Trophoblast cell (in vitro differentiated cells and primary cell): ENCODE measurements at regions not wholly inside any gene's neighbourhood (a gene's known extent, or its start where the extent isn't known, plus 50 kb on each side); places are given as distances from the start of the nearest gene placed in this dataset.

Experiments
- DNase-seq, 2 donors: peaks; one replicate each; pipeline ENCODE4 v3.0.0-alpha.2; 2016
- H2AFZ ChIP-seq: 2 replicates; pipeline ENCODE4 v1.6.1; 2013; ENCODE audit warnings: low read length, moderate library complexity, mild to moderate bottlenecking; ENCODE audit not compliant: insufficient read depth, poor library complexity
- H2AK5ac ChIP-seq: 2 replicates; pipeline ENCODE4 v1.6.1; 2013; ENCODE audit warnings: mild to moderate bottlenecking, low read length
- H2BK120ac ChIP-seq: 2 replicates; pipeline ENCODE4 v1.6.1; 2013; ENCODE audit warnings: low read length, mild to moderate bottlenecking, moderate library complexity; ENCODE audit not compliant: insufficient read depth, poor library complexity
- H2BK12ac ChIP-seq: 2 replicates; pipeline ENCODE4 v1.6.1; 2013; ENCODE audit warnings: mild to moderate bottlenecking, low read length, moderate library complexity
- H2BK5ac ChIP-seq: 2 replicates; pipeline ENCODE4 v1.6.1; 2013; ENCODE audit warnings: low read length, low read depth, moderate library complexity, mild to moderate bottlenecking; ENCODE audit not compliant: poor library complexity
- H3K14ac ChIP-seq: 2 replicates; pipeline ENCODE4 v1.6.1; 2013; ENCODE audit warnings: mild to moderate bottlenecking, low read length
- H3K18ac ChIP-seq: 2 replicates; pipeline ENCODE4 v1.6.1; 2013; ENCODE audit warnings: mild to moderate bottlenecking, low read length
- H3K23ac ChIP-seq: 2 replicates; pipeline ENCODE4 v1.6.1; 2013; ENCODE audit warnings: low read length
- H3K27ac ChIP-seq: 2 replicates; pipeline ENCODE4 v1.5.1; 2013; ENCODE audit warnings: low read depth, mild to moderate bottlenecking, inconsistent platforms, low read length, moderate library complexity
- H3K27me3 ChIP-seq: 2 replicates; pipeline ENCODE4 v1.6.1; 2013; ENCODE audit warnings: inconsistent platforms, mild to moderate bottlenecking, low read length, moderate library complexity; ENCODE audit not compliant: insufficient read depth
- H3K36me3 ChIP-seq, 2 experiments: 1 replicate in 1 of 2; 2 replicates in 1 of 2; pipeline ENCODE4 v1.6.1; 2013; ENCODE audit warnings: low read length in 2 of 2, mild to moderate bottlenecking in 2 of 2, moderate library complexity in 1 of 2; ENCODE audit not compliant: insufficient read depth in 2 of 2, control insufficient read depth in 1 of 2
- H3K4ac ChIP-seq: 2 replicates; pipeline ENCODE4 v1.6.1; 2013; ENCODE audit warnings: low read depth, mild to moderate bottlenecking, low read length, moderate library complexity
- H3K4me1 ChIP-seq, 2 experiments: 1 replicate in 1 of 2; 2 replicates in 1 of 2; pipeline ENCODE4 v1.6.1; 2013; ENCODE audit warnings: low read length in 2 of 2, mild to moderate bottlenecking in 2 of 2, moderate library complexity in 1 of 2; ENCODE audit not compliant: insufficient read depth in 2 of 2, control insufficient read depth in 1 of 2
- H3K4me2 ChIP-seq: 2 replicates; pipeline ENCODE4 v1.6.1; 2013; ENCODE audit warnings: inconsistent platforms, mild to moderate bottlenecking, low read length, moderate library complexity
- H3K4me3 ChIP-seq: 2 replicates; pipeline ENCODE4 v1.5.1; 2013; ENCODE audit warnings: mild to moderate bottlenecking, low read depth, low read length, inconsistent platforms
- H3K79me1 ChIP-seq: one replicate; pipeline ENCODE4 v1.6.1; 2013; ENCODE audit warnings: low read length
- H3K79me2 ChIP-seq: 2 replicates; pipeline ENCODE4 v1.6.1; 2013; ENCODE audit warnings: low read length, mild to moderate bottlenecking; ENCODE audit not compliant: control insufficient read depth, insufficient read depth, poor library complexity
- H3K9ac ChIP-seq: 2 replicates; pipeline ENCODE4 v1.6.1; 2013; ENCODE audit warnings: mild to moderate bottlenecking, low read length
- H3K9me3 ChIP-seq: 2 replicates; pipeline ENCODE4 v1.6.1; 2013; ENCODE audit warnings: low read depth, mild to moderate bottlenecking, control low read depth, inconsistent platforms, low read length; ENCODE audit not compliant: insufficient read depth
- H4K12ac ChIP-seq: 2 replicates; pipeline ENCODE4 v1.6.1; 2013; ENCODE audit warnings: low read depth, mild to moderate bottlenecking, low read length, moderate library complexity
- H4K8ac ChIP-seq: 2 replicates; pipeline ENCODE4 v1.6.1; 2013; ENCODE audit warnings: low read depth, mild to moderate bottlenecking, low read length, moderate library complexity
- H4K91ac ChIP-seq: one replicate; pipeline ENCODE4 v1.6.1; 2013; ENCODE audit warnings: low read depth, mild to moderate bottlenecking, low read length, moderate library complexity
- WGBS: extraction: QIAGEN DNeasy Blood & Tissue Kit; methylation state at CpG from one replicate; pipeline ENCODE4 v1.1.7; 2013; ENCODE audit warnings: missing lambda C conversion rate; ENCODE audit not compliant: insufficient read length, insufficient coverage; ENCODE audit errors: extremely low coverage; 5-methylcytosine and 5-hydroxymethylcytosine counted together

- H3K9ac ChIP-seq, result no peak overlapping the region
- no peak overlapping the region for H2AFZ ChIP-seq
- H3K4me3 ChIP-seq, result no peak overlapping the region
- no peak overlapping the region for H2BK12ac ChIP-seq
- no CpG with 5 or more reads among the region's 5 CpGs for WGBS
- no peaks in the 10 kb centered on the region for H3K79me1 ChIP-seq
- H4K8ac ChIP-seq, result no peak overlapping the region
- H3K18ac ChIP-seq, result no peak overlapping the region
- no peaks in the 10 kb centered on the region for H3K79me2 ChIP-seq
- no peak overlapping the region for H3K27ac ChIP-seq
- no peak overlapping the region for H2BK5ac ChIP-seq
- no peak overlapping the region for H3K4ac ChIP-seq
- no peaks in the 10 kb centered on the region for H3K27me3 ChIP-seq
- no peak overlapping the region for H3K4me2 ChIP-seq
- H4K12ac ChIP-seq, result no peak overlapping the region
- no peaks in the 10 kb centered on the region for H3K4me1 ChIP-seq
- DNase-seq, result no peak
- no peak overlapping the region for H2AK5ac ChIP-seq
- H3K36me3 ChIP-seq, result no peaks in the 10 kb centered on the region
- no peak overlapping the region for H4K91ac ChIP-seq
- no peak overlapping the region for H3K23ac ChIP-seq
- H2BK120ac ChIP-seq, result no peak overlapping the region
- H3K14ac ChIP-seq, result no peak overlapping the region
- no peaks in the 10 kb centered on the region for H3K9me3 ChIP-seq
Measured at GRCh38 chr9:95721061-95721531, 154.4 kb upstream of the ERCC6L2 start.

- no peak overlapping the region for H3K14ac ChIP-seq
- no peak overlapping the region for H4K91ac ChIP-seq
- H2AK5ac ChIP-seq, result no peak overlapping the region
- no peak overlapping the region for H4K8ac ChIP-seq
- no peaks in the 10 kb centered on the region for H3K4me1 ChIP-seq
- H3K9me3 ChIP-seq, result peaks cover under 1% of the 10 kb centered on the region
- H2BK5ac ChIP-seq, result no peak overlapping the region
- H2AFZ ChIP-seq, result no peak overlapping the region
- no peak overlapping the region for H3K27ac ChIP-seq
- no peak for DNase-seq
- H3K4me3 ChIP-seq, result no peak overlapping the region
- H3K79me1 ChIP-seq, result no peaks in the 10 kb centered on the region
- no peak overlapping the region for H2BK120ac ChIP-seq
- H3K18ac ChIP-seq, result no peak overlapping the region
- H2BK12ac ChIP-seq, result no peak overlapping the region
- H3K36me3 ChIP-seq, result no peaks in the 10 kb centered on the region
- H3K27me3 ChIP-seq, result no peaks in the 10 kb centered on the region
- no peak overlapping the region for H3K9ac ChIP-seq
- WGBS, result no CpG with 5 or more reads among the region's 6 CpGs
- no peak overlapping the region for H3K4me2 ChIP-seq
- no peak overlapping the region for H4K12ac ChIP-seq
- H3K4ac ChIP-seq, result no peak overlapping the region
- H3K23ac ChIP-seq, result no peak overlapping the region
- no peaks in the 10 kb centered on the region for H3K79me2 ChIP-seq
Measured at GRCh38 chr9:95720496-95720895, 155.0 kb upstream of the ERCC6L2 start.

- Histone ChIP-seq H4K91ac (no peak overlapping the region), H3K9me3 (peaks cover 3% of the 10 kb centered on the region), H3K4me2 (no peak overlapping the region), H3K23ac (no peak overlapping the region), H3K27me3 (no peaks in the 10 kb centered on the region), H4K8ac (no peak overlapping the region), H2BK120ac (no peak overlapping the region), H3K4me3 (no peak overlapping the region), H3K18ac (no peak overlapping the region), H3K36me3 (no peaks in the 10 kb centered on the region), H3K9ac (no peak overlapping the region), H3K79me2 (no peaks in the 10 kb centered on the region), H2AK5ac (no peak overlapping the region), H3K79me1 (no peaks in the 10 kb centered on the region), H3K27ac (no peak overlapping the region), H2BK12ac (no peak overlapping the region), H3K4me1 (no peaks in the 10 kb centered on the region), H2AFZ (no peak overlapping the region), H2BK5ac (no peak overlapping the region), H3K4ac (no peak overlapping the region), H4K12ac (no peak overlapping the region), H3K14ac (no peak overlapping the region)
- no CpG with 5 or more reads among the region's 8 CpGs for WGBS
- no peak for DNase-seq
Measured at GRCh38 chr9:95719354-95719753, 156.1 kb upstream of the ERCC6L2 start.

GRCh38 chr9:95718263-95718662 lies 157.2 kb upstream of the ERCC6L2 start:
- no peak overlapping the region for H4K8ac ChIP-seq
- H3K23ac ChIP-seq, result no peak overlapping the region
- H3K79me1 ChIP-seq, result no peaks in the 10 kb centered on the region
- H3K4me2 ChIP-seq, result no peak overlapping the region
- no peak overlapping the region for H2BK120ac ChIP-seq
- DNase-seq, result no peak
- no peaks in the 10 kb centered on the region for H3K36me3 ChIP-seq
- no peak overlapping the region for H3K9ac ChIP-seq
- no peak overlapping the region for H3K14ac ChIP-seq
- H3K9me3 ChIP-seq, result peaks cover 3% of the 10 kb centered on the region
- H3K79me2 ChIP-seq, result no peaks in the 10 kb centered on the region
- H3K4me1 ChIP-seq, result no peaks in the 10 kb centered on the region
- H3K27ac ChIP-seq, result no peak overlapping the region
- H3K18ac ChIP-seq, result no peak overlapping the region
- H4K12ac ChIP-seq, result no peak overlapping the region
- no peak overlapping the region for H3K4me3 ChIP-seq
- no peak overlapping the region for H2BK12ac ChIP-seq
- no peaks in the 10 kb centered on the region for H3K27me3 ChIP-seq
- H3K4ac ChIP-seq, result no peak overlapping the region
- no peak overlapping the region for H2AFZ ChIP-seq
- no peak overlapping the region for H2AK5ac ChIP-seq
- no peak overlapping the region for H4K91ac ChIP-seq
- no peak overlapping the region for H2BK5ac ChIP-seq
